NB4 (cell line): ENCODE measurements at regions not wholly inside any gene's neighbourhood (a gene's known extent, or its start where the extent isn't known, plus 50 kb on each side); places are given as distances from the start of the nearest gene placed in this dataset.
A peak's percentile ranks its signal among the peaks of the same experiment; 100 is the strongest.

ENCODE experiments used
- DNase-seq: peaks from one replicate; pipeline ENCODE4 v3.0.0; 2010; ENCODE audit warnings: low read depth
- H3K4me3 ChIP-seq: one replicate; pipeline ENCODE4 v1.5.1; 2011; ENCODE audit warnings: mild to moderate bottlenecking, low read depth, low read length, moderate library complexity
- CTCF ChIP-seq: IDR thresholded peaks from one replicate; pipeline ENCODE4 v1.5.1; 2012; ENCODE audit warnings: low read depth, low read length
- MAX ChIP-seq: IDR thresholded peaks from 2 replicates; pipeline ENCODE4 v1.6.1; 2011; ENCODE audit warnings: low read depth, low read length
- MYC ChIP-seq: IDR thresholded peaks from 2 replicates; pipeline ENCODE4 v1.6.1; 2011; ENCODE audit warnings: low read depth, low read length
- POLR2A ChIP-seq: IDR thresholded peaks from 2 replicates; pipeline ENCODE4 v1.6.1; 2011; ENCODE audit warnings: mild to moderate bottlenecking; ENCODE audit not compliant: insufficient read length; ENCODE audit errors: extremely low read depth

GRCh38 chr5:3542769-3543168, 52.9 kb upstream of the IRX1 start:
- no peak overlapping the region for H3K4me3 ChIP-seq
- TF ChIP-seq CTCF, result no peak
- no peak for TF ChIP-seq MAX
- DNase-seq, result no peak

- DNase-seq, result peak; percentile 29
- TF ChIP-seq CTCF (no peak), MYC (no peak), POLR2A (no peak), MAX (no peak)
These were observed 53.5 kb upstream of the IRX1 start for GRCh38 chr5:3542158-3542557.

GRCh38 chr5:3538886-3539285, 56.7 kb upstream of the IRX1 start:
- no peak overlapping the region for H3K4me3 ChIP-seq
- TF ChIP-seq CTCF (no peak), MYC (no peak), MAX (no peak), POLR2A (no peak)
- DNase-seq, result no peak

More at GRCh38 chr5:3542158-3542557, 53.5 kb upstream of the IRX1 start:
- H3K4me3 ChIP-seq, result no peak overlapping the region

GRCh38 chr5:3537942-3538341, 57.7 kb upstream of the IRX1 start:
- no peak for TF ChIP-seq POLR2A
- no peak for TF ChIP-seq MYC
- no peak for TF ChIP-seq CTCF
- TF ChIP-seq MAX, result no peak

GRCh38 chr5:3535414-3536211, 60.0 kb upstream of the IRX1 start:
- TF ChIP-seq CTCF, result no peak
- DNase-seq, result no peak
- H3K4me3 ChIP-seq, result no peak overlapping the region

More at GRCh38 chr5:3537942-3538341, 57.7 kb upstream of the IRX1 start:
- H3K4me3 ChIP-seq, result no peak overlapping the region
- no peak for DNase-seq

GRCh38 chr5:3534997-3535396, 60.6 kb upstream of the IRX1 start:
- no peak for DNase-seq
- H3K4me3 ChIP-seq, result no peak overlapping the region
- TF ChIP-seq CTCF (no peak), POLR2A (no peak), MYC (no peak), MAX (no peak)
